ENCODE measurements at regions not wholly inside any gene's neighbourhood (a gene's known extent, or its start where the extent isn't known, plus 50 kb on each side); places are given as distances from the start of the nearest gene placed in this dataset.

DNA sequence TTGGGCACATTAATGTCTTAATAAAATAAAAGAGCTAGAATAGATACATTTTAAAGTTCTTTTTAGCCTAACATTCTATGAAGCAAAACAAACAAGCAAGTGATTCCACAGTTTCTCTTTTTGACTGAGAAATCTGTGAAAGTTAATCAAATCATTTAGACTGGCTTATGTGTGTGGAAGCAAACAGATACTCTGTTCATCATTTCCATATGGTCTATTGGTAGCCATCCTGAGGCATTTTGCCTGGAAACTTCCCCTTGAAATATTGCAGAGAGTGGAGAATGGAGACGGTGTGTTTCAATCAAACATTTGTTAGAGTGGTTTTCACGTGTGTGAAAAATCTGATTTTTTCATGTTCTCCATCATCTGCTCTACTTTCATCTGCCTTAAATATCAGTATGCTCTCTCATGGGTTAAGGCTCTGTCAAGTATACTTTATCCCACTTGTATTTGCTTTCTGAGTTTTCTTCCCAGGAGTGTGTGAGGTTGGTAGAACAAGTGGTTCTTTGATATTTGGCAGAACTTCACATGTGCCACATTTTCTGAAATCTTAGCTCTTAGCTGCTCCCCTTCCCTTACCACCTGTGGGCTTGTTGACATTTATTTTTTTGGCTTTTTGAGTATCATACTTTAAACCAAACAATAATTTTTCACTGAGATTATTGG lies 139.1 kb upstream of the PTGFR start:
- no peaks in the 10 kb centered on the region for H3K36me3 ChIP-seq
- no peak overlapping the region for H3K27ac ChIP-seq
- H3K27me3 ChIP-seq: no peaks in the 10 kb centered on the region
- TF ChIP-seq, protein P1, sequence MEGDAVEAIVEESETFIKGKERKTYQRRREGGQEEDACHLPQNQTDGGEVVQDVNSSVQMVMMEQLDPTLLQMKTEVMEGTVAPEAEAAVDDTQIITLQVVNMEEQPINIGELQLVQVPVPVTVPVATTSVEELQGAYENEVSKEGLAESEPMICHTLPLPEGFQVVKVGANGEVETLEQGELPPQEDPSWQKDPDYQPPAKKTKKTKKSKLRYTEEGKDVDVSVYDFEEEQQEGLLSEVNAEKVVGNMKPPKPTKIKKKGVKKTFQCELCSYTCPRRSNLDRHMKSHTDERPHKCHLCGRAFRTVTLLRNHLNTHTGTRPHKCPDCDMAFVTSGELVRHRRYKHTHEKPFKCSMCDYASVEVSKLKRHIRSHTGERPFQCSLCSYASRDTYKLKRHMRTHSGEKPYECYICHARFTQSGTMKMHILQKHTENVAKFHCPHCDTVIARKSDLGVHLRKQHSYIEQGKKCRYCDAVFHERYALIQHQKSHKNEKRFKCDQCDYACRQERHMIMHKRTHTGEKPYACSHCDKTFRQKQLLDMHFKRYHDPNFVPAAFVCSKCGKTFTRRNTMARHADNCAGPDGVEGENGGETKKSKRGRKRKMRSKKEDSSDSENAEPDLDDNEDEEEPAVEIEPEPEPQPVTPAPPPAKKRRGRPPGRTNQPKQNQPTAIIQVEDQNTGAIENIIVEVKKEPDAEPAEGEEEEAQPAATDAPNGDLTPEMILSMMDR (IDR thresholded peaks at IDR 0.05): no peak
- DNase-seq: no peak
- intact Hi-C loops (cut with DNase I; ENCODE audit: low total_unique reads): no loop called here
- H3K4me3 ChIP-seq: no peak overlapping the region
- no peaks in the 10 kb centered on the region for H3K4me1 ChIP-seq
- H3K9me3 ChIP-seq: no peaks in the 10 kb centered on the region

DNA sequence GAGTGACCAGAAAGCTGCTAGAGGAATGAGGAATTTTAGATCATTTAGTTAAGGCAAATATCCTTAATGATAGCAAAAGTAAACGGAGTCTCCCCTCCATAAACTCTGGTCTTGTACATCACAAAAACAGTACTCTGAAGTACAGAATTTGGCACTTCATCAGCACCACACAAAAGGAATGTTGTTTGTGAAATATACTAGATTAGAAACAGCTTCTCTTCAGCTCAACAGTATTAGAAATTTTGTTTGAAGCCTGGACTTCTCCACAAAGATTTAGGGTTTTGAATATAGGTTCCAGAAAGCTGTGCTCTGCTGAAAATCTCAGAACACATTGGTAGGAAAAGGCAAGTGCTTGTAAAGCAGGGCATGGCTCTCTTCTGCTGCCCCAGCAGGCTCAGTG lies 135.1 kb upstream of the PTGFR start:
- no peak for DNase-seq

DNA sequence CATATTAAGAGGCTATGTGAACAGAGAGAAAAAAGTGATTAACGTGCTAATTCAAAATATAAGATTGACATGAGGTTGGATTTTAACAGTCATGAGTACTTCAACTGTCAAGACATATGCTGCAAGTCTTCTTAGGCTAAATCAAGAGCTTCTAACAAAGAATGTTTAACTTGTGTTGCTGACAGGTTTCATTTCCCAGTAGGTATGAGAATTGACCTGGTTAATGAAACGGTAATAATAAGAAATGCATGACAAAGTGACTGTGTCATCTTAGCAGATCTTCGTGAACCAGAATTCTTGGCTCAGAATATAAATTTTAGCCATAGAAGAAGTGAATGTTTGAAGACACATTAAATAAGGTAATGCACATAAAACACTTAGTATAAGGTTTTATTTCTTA lies 132.6 kb upstream of the PTGFR start:
- no peak overlapping the region for H3K4me3 ChIP-seq
- no peaks in the 10 kb centered on the region for H3K4me1 ChIP-seq
- no peaks in the 10 kb centered on the region for H3K27me3 ChIP-seq
- intact Hi-C loops (cut with DNase I; ENCODE audit: low total_unique reads): no loop called here
- TF ChIP-seq, protein P1 (IDR thresholded peaks at IDR 0.05): no peak
- H3K27ac ChIP-seq: no peak overlapping the region
- H3K9me3 ChIP-seq: no peaks in the 10 kb centered on the region
- H3K36me3 ChIP-seq: no peaks in the 10 kb centered on the region
- no peak for DNase-seq

More for the DNA sequence above, 135.1 kb upstream of the PTGFR start:
- no peaks in the 10 kb centered on the region for H3K9me3 ChIP-seq
- intact Hi-C loops (cut with DNase I; ENCODE audit: low total_unique reads): no loop called here
- no peak overlapping the region for H3K27ac ChIP-seq
- TF ChIP-seq, protein P1 (IDR thresholded peaks at IDR 0.05): no peak
- H3K4me1 ChIP-seq: no peaks in the 10 kb centered on the region
- no peak overlapping the region for H3K4me3 ChIP-seq
- H3K27me3 ChIP-seq: no peaks in the 10 kb centered on the region
- H3K36me3 ChIP-seq: no peaks in the 10 kb centered on the region

DNA sequence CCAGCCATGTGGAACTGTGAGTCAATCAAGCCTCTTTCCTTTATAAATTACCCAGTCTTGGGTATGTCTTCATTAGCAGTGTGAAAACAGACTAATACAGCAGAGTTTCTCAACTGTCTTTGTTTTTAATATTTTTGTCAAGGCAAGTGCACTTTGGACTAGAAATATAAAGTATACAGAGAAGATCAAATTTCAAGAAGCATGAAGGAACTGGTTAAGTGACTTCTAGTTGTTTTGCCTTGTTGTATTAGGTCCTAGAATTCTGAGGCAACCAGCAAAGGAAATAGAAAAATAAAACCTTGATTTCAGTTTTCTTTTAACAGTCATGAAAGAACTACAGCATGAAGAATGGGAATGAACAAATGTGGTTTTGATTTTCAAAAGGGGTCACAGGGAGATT lies 131.1 kb upstream of the PTGFR start:
- Histone ChIP-seq H3K9me3 (no peaks in the 10 kb centered on the region), H3K4me1 (no peaks in the 10 kb centered on the region), H3K27me3 (no peaks in the 10 kb centered on the region), H3K27ac (no peak overlapping the region), H3K36me3 (no peaks in the 10 kb centered on the region), H3K4me3 (no peak overlapping the region)
- intact Hi-C loops (cut with DNase I; ENCODE audit: low total_unique reads): no loop called here
- DNase-seq: no peak
- TF ChIP-seq, protein P1 (IDR thresholded peaks at IDR 0.05): no peak

DNA sequence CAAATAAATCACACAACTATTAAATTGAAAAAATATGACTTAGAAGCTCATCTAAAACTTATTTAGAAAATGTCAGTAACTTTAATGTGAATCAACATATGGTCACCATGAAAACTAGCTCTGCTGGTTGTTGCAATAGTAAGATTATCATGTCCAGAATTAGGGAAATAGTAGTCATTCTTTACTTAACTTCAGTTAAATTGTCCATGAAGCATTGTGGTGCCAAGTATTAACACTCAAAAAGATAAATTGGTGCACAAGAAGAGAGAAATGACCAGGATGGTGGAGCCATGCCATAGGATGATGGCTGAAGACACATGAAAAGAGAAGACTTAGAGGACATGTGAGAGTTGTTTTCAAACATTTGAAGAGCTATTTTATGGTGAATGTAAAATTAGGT lies 130.2 kb upstream of the PTGFR start:
- H3K27me3 ChIP-seq: no peaks in the 10 kb centered on the region
- no peak overlapping the region for H3K27ac ChIP-seq
- no peaks in the 10 kb centered on the region for H3K36me3 ChIP-seq
- H3K9me3 ChIP-seq: no peaks in the 10 kb centered on the region
- intact Hi-C loops (cut with DNase I; ENCODE audit: low total_unique reads): no loop called here
- TF ChIP-seq, protein P1 (IDR thresholded peaks at IDR 0.05): no peak
- no peak overlapping the region for H3K4me3 ChIP-seq
- no peak for DNase-seq
- no peaks in the 10 kb centered on the region for H3K4me1 ChIP-seq

DNA sequence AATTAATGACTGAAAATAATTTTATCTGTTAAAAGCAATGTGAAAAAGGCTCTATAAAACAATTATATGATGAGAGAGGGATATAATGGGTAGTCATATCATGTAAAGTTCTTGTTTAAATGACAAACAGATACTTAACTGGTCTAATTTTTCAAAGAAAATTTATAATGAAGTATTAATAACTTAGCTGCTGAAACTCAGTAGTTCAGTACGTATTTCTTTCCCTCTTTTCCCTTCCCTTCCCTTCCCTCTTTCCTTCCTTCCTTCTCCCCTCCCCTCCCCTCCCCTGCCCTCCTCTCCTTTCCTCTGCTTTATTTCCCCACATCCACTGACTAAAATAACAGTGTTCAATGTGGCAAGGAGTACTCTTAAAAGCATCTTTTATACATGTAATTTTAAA lies 123.1 kb upstream of the PTGFR start:
- Histone ChIP-seq H3K9me3 (no peaks in the 10 kb centered on the region), H3K27ac (no peak overlapping the region), H3K4me1 (no peaks in the 10 kb centered on the region), H3K36me3 (no peaks in the 10 kb centered on the region), H3K4me3 (no peak overlapping the region), H3K27me3 (no peaks in the 10 kb centered on the region)
- intact Hi-C loops (cut with DNase I; ENCODE audit: low total_unique reads): no loop called here
- TF ChIP-seq, protein P1 (IDR thresholded peaks at IDR 0.05): no peak
- DNase-seq: no peak
